Ramos (cell line): ENCODE measurements at regions not wholly inside any gene's neighbourhood (a gene's known extent, or its start where the extent isn't known, plus 50 kb on each side); places are given as distances from the start of the nearest gene placed in this dataset.
"Not testable (repeated sequence)": the region's sequence is repeated elsewhere in the genome, so short reads cannot be mapped to it uniquely, and the experiment has no call there.

Experiments used
- in situ Hi-C: fragments of 300-500 bp; cut with MboI; formaldehyde crosslinking; loops from one replicate; pipeline ENCODE4 v1.14.3; 2022; ENCODE audit warnings: low sequenced_read_pairs; ENCODE audit not compliant: unreplicated experiment

DNA sequence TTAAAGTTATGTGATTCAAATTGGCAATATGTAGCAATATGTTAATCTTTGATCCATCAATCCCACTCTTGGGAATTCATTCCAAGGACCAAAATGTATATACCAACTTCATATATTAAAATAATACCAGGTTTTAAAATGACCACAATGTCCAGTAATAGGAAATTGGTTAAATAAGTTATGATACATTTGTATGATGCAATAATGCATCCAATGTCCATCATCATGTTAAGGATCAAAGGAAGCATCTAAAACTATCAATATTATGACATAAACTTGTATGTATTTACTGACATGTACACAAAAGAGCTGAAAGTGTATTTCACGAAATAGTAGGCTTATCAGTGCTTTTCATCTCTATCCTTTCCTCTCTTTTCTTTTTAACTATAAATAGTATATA lies 406.0 kb downstream of the RSL24D1 start:
- in situ Hi-C loops, result no loop called here

DNA sequence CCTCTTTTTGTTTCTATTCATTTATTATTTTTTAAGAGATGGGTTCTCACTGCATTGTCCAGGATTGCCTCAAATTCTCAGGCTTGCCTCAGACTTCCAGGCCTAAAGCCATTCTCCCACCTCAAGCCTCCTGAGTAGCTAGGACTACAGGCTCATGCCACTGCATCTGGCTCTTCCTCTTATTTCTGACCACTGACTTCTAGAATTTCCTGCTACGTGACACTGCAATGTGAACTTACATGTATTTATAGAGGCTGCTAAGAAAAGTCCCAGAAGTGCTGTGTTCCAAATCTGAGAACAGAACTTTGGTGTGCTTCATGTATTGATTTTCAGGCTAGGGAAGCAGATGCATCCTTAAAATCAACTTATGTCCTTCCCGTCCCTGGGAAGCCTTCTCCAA lies 407.4 kb downstream of the RSL24D1 start:
- in situ Hi-C loops, result no loop called here

DNA sequence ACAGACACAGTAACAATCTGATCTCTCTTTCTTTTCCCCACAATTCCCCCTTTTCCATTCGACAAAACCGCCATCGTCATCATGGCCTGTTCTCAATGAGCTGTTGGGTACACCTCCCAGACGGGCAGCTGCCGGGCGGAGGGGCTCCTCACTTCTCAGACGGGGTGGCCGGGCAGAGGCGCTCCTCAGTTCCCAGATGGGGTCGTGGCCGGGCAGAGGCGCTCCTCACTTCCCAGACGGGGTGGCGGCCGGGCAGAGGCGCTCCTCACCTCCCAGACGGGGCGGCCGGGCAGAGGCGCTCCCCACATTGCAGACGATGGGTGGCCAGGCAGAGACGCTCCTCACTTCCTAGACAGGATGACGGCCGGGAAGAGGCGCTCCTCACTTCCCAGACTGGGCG lies 415.5 kb downstream of the RSL24D1 start:
- in situ Hi-C loops, result not testable (repeated sequence)

DNA sequence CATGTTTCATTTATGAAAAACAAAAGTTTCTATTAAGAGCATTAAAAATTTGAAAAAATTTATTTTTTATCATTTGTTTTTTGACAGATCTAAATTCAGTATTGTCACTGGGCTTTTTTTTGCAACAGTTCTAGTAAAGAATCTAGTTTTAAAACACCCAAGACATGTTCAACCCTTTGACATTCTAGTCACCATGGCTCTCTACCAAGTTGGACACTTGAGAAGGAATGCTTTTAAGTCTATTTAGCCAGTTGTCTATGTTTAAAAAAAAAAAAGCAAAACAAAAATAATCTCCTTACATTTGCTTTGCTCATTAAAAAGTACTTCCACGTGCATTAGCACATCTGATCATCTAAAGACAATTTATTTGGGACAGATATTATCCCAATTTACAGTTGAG lies 417.5 kb downstream of the RSL24D1 start:
- in situ Hi-C loops, result loop anchor here (10.0 kb wide), 1 partner anchor 64 kb away; no protein-coding TSS in a partner anchor

DNA sequence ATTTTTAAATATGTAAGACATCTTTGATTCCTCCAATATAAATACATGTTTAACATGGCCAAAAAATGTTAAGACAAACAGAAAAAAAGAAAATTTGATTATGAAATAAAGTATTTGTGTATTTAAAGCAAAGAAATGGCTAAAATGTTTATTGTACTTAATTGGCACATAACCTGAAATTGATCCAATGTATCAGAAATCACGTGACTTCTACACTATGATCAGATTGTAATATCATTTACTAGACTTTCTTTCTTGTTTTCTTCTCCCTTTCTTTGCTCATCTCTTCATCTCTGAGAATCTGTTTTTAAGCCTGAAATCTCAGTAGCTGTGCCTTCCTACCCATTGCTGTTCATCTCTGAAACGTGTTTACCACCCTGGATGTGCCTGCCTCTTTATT lies 420.3 kb downstream of the RSL24D1 start:
- in situ Hi-C loops, result loop anchor here (10.0 kb wide), 1 partner anchor 62 kb away; no protein-coding TSS in a partner anchor

DNA sequence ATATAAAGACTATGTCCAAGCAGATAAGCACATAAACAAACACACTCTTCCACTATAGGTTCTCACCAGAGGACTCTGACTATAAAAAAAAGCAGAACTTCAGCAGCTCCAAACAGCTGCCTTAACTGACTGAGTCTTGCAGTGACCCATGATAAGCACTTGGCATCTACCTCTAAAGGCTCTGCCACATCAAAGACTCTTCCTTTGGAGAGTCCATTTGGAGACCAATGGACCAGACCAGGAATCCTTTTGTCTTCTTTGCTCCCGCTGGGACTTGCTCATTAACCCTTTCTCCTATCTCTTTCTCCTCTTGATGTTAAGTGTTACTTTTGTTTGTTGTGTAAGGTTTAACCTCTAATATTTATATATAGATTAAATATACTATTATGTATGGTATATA lies 424.1 kb downstream of the RSL24D1 start:
- in situ Hi-C loops, result loop anchor here (10.0 kb wide), 1 partner anchor 58 kb away; no protein-coding TSS in a partner anchor

DNA sequence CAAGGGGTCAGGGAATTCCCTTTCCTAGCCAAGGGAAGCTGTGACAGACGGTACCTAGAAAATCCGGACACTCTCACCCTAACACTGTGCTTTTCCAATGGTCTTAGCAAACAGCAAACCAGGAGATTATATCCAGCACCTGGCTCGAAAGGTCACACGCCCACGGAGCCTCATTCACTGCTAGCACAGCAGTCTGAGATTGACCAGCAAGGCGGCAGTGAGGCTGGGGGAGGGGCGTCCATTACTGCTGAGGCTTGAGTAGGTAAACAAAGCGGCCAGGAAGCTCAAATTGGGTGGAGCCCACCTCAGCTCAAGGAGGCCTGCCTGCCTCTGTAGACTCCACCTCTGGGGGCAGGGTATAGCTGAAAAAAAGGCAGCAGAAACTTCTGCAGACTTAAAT lies 447.3 kb downstream of the RSL24D1 start:
- in situ Hi-C loops, result not testable (repeated sequence)

DNA sequence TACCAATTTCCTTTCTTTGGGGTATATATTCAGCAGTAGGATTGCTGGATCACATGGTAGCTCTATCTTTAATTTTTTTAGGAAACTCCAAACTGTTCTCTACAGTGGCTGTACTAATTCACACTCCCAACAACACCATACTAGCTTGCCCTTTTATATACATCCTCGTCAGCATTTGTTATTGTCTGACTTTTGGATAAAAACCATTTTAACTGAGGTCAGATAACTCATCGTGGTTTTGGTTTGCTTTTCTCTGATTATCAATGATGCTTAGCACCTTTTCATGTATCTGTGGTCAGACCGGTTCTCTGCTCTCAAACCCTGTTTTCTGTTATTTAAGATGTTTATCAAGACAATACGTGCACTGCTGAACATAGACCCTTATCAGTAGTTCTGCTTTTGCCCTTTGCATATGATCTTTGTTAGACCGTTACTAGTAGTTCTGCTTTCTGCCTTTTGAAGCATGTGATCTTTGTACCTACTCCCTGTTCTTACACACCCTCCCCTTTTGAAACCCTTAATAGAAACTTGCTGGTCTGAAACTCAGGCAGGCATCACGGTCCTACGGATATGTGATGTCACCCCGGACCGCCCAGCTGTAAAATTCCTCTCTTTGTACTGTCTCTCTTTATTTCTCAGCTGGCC lies 474.3 kb downstream of the RSL24D1 start:
- in situ Hi-C loops, result loop anchor here (25.0 kb wide), 1 partner anchor 635 kb away; no protein-coding TSS in a partner anchor

DNA sequence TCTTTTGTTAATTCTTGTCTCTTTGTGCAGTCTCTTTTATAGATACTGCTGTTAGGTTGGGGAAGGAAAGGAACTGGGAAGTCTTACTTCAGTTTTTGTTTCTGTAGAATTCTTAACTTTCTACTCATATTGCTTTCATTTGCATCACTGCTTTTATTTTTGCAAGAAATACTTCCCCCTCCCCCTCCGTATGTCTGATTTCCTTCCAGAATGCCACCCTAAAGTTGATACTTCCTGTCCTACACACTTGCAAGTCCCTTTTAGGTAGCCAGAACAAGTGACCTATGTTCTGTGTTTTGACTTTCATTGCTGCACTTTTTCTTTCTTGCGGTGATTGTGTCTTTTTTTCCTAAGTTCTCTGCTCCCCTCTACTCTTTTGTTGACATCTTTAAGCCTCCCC lies 477.4 kb downstream of the RSL24D1 start:
- in situ Hi-C loops, result loop anchor here (10.0 to 25.0 kb wide), 2 partner anchors 55 to 632 kb away; no protein-coding TSS in a partner anchor

DNA sequence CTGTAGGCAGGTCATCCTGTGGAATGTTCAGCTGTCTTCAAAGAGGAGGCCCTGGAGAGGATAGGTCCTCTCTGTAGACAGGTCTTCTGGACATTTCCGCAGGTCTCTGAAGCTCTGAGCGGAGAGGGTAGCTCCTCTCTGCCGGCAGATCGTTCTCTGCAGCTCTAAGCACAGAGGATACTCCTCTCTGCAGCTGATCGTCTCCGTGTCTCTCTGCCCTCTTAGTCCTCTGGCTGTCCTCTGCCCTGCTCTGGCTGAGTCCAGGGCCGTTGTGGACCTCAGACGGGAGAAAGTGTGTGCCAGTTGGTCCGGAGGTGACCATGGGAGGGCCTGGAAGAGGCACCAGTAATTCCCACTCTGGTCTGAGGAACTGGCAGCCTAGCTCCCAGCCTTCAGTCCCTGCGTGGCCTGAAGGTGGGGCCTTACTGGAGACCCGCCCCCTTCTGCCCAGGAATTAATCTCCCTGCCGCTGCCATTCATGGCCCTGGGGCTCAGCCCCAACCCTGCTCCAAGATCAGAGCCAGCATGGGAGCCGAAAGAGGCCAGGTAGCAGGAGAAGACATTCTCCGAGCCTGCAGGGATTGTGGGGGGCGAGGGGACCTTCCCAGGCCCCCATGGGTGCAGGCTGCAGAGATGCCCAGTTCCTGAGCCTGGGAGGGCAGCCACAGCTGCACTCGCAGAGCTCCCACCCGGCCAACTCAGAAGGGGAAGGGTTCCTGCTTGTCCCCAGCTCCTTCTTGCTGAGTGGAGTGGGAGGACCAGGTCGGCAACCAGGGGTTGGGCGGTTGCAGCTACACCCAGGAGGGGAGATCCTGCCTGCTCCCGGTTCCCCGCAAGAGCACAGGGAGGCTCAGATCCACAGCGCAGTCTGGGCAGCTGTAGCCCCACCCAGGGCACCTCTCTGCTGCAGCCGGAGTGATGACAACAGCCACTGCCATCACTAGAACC lies 488.7 kb downstream of the RSL24D1 start:
- in situ Hi-C loops, result loop anchor here (25.0 kb wide), 1 partner anchor 621 kb away; no protein-coding TSS in a partner anchor

DNA sequence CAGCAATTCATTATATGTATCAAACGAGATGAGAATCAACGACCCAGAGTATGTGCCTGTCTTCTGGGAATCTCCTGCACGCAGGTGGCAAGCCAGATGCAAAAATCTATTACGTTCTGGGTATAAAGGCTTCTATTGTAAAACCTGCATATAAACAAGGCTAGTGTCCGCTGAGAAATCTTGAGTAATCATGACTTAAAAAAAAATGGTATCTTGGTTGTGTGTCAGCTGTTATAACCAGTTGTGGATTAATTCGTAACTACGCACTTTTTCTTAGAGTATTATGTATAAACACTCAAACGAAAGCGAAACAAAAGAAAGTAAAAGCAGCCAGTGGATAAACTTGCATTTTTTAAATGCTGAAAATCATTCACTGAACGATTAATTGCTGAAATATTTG lies 509.1 kb downstream of the RSL24D1 start:
- in situ Hi-C loops, result no loop called here
